Fibroblast of lung (primary cell): ENCODE measurements at regions not wholly inside any gene's neighbourhood (a gene's known extent, or its start where the extent isn't known, plus 50 kb on each side); places are given as distances from the start of the nearest gene placed in this dataset.

ENCODE experiments used
- DNase-seq, 2 donors: peaks; one replicate each; pipeline versions ENCODE4 v3.0.0 to v3.0.0-alpha.2; 2010; ENCODE audit warnings: low read depth in 2 of 2
- H2AFZ ChIP-seq: 2 replicates; pipeline ENCODE4 v1.5.1; 2012; ENCODE audit warnings: low read length, control low read depth, inconsistent platforms
- H3K27ac ChIP-seq: 2 replicates; pipeline ENCODE4 v1.5.1; 2011; ENCODE audit warnings: low read length, control low read depth; ENCODE audit not compliant: insufficient read depth
- H3K27me3 ChIP-seq: 2 replicates; pipeline ENCODE4 v1.5.1; 2011; ENCODE audit warnings: mild to moderate bottlenecking, low read length; ENCODE audit not compliant: control insufficient read depth, insufficient read depth
- H3K36me3 ChIP-seq: 2 replicates; pipeline ENCODE4 v1.5.1; 2011; ENCODE audit warnings: low read length; ENCODE audit not compliant: control insufficient read depth, insufficient read depth
- H3K4me1 ChIP-seq: 2 replicates; pipeline ENCODE4 v1.5.1; 2011; ENCODE audit warnings: low read length; ENCODE audit not compliant: control insufficient read depth, insufficient read depth; ENCODE audit errors: extremely low read depth
- H3K4me2 ChIP-seq: 2 replicates; pipeline ENCODE4 v1.5.1; 2011; ENCODE audit warnings: low read length, control low read depth; ENCODE audit not compliant: insufficient read depth; ENCODE audit errors: extremely low read depth
- H3K4me3 ChIP-seq, 4 experiments: fragments of 200-600 bp in 1 of 4; sonication (generic) in 1 of 4; replicated peaks in 1 of 4; 2 replicates each; pipeline ENCODE4 v1.5.1; 2011 to 2016; ENCODE audit warnings: low read length in 4 of 4, low read depth in 3 of 4, mild to moderate bottlenecking in 3 of 4, control low read depth in 2 of 4, inconsistent platforms in 1 of 4, mixed read lengths in 1 of 4; ENCODE audit not compliant: insufficient read depth in 1 of 4; ENCODE audit errors: control extremely low read depth in 1 of 4
- H3K79me2 ChIP-seq: 2 replicates; pipeline ENCODE4 v1.5.1; 2012; ENCODE audit warnings: mild to moderate bottlenecking, low read length, inconsistent platforms; ENCODE audit not compliant: control insufficient read depth, insufficient read depth
- H3K9ac ChIP-seq: 2 replicates; pipeline ENCODE4 v1.5.1; 2011; ENCODE audit warnings: mild to moderate bottlenecking, low read length, control low read depth; ENCODE audit not compliant: insufficient read depth
- H3K9me3 ChIP-seq: 2 replicates; pipeline ENCODE4 v1.5.1; 2012; ENCODE audit warnings: low read depth, low read length; ENCODE audit not compliant: control insufficient read depth, insufficient read depth
- H4K20me1 ChIP-seq: 2 replicates; pipeline ENCODE4 v1.5.1; 2011; ENCODE audit warnings: low read length; ENCODE audit not compliant: control insufficient read depth, insufficient read depth; ENCODE audit errors: extremely low read depth
- EZH2 ChIP-seq: IDR thresholded peaks from 2 replicates; pipeline ENCODE4 v1.5.1; 2012; ENCODE audit warnings: low read length, control low read depth, mild to moderate bottlenecking; ENCODE audit errors: missing control alignments
- TF ChIP-seq, protein P1 (sequence below), 2 donors: IDR thresholded peaks in 1 of 2; conservative IDR thresholded peaks in 1 of 2; 1 replicate in 1 of 2; 2 replicates in 1 of 2; pipeline ENCODE4 v1.5.1; 2011 to 2012; ENCODE audit warnings: low read length in 2 of 2, control low read depth in 1 of 2, inconsistent platforms in 1 of 2, low read depth in 1 of 2, mild to moderate bottlenecking in 1 of 2

GRCh38 chr5:172582940-172583339 lies 58.1 kb upstream of the NEURL1B start:
- Histone ChIP-seq H3K36me3 (no peaks in the 10 kb centered on the region), H3K4me1 (no peaks in the 10 kb centered on the region), H2AFZ (no peak overlapping the region), H3K27ac (no peak overlapping the region), H3K4me3 (no peak overlapping the region), H4K20me1 (no peaks in the 10 kb centered on the region), H3K27me3 (peaks cover 31% of the 10 kb centered on the region), H3K79me2 (no peaks in the 10 kb centered on the region), H3K9me3 (no peaks in the 10 kb centered on the region), H3K9ac (no peak overlapping the region), H3K4me2 (no peak overlapping the region)
- DNase-seq: no peak
- TF ChIP-seq, protein P1, sequence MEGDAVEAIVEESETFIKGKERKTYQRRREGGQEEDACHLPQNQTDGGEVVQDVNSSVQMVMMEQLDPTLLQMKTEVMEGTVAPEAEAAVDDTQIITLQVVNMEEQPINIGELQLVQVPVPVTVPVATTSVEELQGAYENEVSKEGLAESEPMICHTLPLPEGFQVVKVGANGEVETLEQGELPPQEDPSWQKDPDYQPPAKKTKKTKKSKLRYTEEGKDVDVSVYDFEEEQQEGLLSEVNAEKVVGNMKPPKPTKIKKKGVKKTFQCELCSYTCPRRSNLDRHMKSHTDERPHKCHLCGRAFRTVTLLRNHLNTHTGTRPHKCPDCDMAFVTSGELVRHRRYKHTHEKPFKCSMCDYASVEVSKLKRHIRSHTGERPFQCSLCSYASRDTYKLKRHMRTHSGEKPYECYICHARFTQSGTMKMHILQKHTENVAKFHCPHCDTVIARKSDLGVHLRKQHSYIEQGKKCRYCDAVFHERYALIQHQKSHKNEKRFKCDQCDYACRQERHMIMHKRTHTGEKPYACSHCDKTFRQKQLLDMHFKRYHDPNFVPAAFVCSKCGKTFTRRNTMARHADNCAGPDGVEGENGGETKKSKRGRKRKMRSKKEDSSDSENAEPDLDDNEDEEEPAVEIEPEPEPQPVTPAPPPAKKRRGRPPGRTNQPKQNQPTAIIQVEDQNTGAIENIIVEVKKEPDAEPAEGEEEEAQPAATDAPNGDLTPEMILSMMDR (conservative IDR thresholded peaks at IDR 0.05 in 1 of 2, IDR thresholded peaks at IDR 0.05 in 1 of 2; ENCODE audit: low read depth in 1 of 2, low read length in 2 of 2): no peak
- no peak for TF ChIP-seq EZH2

DNA sequence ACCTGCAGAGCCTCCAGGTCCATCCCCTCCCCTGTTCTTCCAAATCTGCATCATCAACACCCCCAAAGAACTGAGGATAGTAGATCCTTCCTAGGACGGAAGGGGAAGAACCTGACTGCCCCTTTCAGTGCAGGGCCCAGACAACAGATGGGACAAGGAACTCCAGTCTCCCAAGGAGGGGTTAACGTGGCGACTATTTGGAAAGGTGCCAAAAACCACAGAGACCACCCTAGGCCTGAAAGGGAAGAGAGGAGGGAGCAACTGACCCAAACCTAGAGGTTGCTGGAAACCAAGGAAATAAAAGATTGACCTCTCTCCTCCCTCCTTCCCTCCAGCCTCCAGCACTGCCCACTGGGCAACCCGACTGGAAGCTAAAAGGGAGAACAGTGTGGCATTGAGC lies 59.7 kb upstream of the NEURL1B start:
- no peaks in the 10 kb centered on the region for H3K9me3 ChIP-seq
- no peak overlapping the region for H2AFZ ChIP-seq
- no peak overlapping the region for H3K9ac ChIP-seq
- no peaks in the 10 kb centered on the region for H3K36me3 ChIP-seq
- DNase-seq: no peak
- H3K4me3 ChIP-seq: no peak overlapping the region
- H3K79me2 ChIP-seq: no peaks in the 10 kb centered on the region
- H3K4me2 ChIP-seq: no peak overlapping the region
- H3K27me3 ChIP-seq: peaks cover 29% of the 10 kb centered on the region
- H4K20me1 ChIP-seq: no peaks in the 10 kb centered on the region
- H3K27ac ChIP-seq: no peak overlapping the region
- H3K4me1 ChIP-seq: no peaks in the 10 kb centered on the region
- TF ChIP-seq, protein P1 (conservative IDR thresholded peaks at IDR 0.05 in 1 of 2, IDR thresholded peaks at IDR 0.05 in 1 of 2; ENCODE audit: low read depth in 1 of 2, low read length in 2 of 2): no peak
- TF ChIP-seq EZH2: no peak

DNA sequence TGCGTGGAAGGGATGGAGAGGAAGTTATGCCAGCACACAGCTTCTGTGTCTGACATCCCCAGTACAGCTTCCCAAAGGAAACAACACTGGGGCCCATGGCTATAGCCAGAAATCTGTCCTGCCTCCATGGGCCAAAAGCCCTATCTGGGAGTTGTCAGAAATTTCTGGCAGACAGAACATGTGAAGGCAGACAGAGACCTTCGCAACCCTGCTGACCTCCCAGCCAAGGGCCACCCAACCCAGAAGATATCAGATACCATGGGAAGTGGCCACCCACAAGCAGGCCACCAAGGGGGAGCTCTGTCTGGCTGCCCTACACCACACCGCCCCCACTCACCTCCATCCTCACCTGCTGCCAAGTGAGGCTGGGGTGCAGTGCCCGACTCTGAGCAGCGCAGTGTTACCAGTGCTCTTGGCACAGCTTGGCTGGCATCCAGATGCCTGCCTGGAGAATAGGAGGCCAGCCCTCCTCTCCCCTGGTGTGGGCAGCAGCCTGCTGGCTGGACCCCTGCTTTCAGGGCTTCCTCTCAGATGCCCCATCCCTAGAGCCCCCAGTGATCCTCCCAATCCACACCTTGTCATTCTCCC lies 61.6 kb upstream of the NEURL1B start:
- Histone ChIP-seq H2AFZ (no peak overlapping the region), H3K4me2 (no peak overlapping the region), H3K9ac (no peak overlapping the region), H3K4me3 (no peak overlapping the region), H4K20me1 (no peaks in the 10 kb centered on the region), H3K36me3 (no peaks in the 10 kb centered on the region), H3K9me3 (no peaks in the 10 kb centered on the region), H3K27ac (no peak overlapping the region), H3K4me1 (no peaks in the 10 kb centered on the region), H3K79me2 (no peaks in the 10 kb centered on the region), H3K27me3 (peaks cover 25% of the 10 kb centered on the region)
- no peak for DNase-seq
- no peak for TF ChIP-seq EZH2
- TF ChIP-seq, protein P1 (conservative IDR thresholded peaks at IDR 0.05 in 1 of 2, IDR thresholded peaks at IDR 0.05 in 1 of 2; ENCODE audit: low read depth in 1 of 2, low read length in 2 of 2): no peak
